ENCODE measurements at regions not wholly inside any gene's neighbourhood (a gene's known extent, or its start where the extent isn't known, plus 50 kb on each side); places are given as distances from the start of the nearest gene placed in this dataset.

DNA sequence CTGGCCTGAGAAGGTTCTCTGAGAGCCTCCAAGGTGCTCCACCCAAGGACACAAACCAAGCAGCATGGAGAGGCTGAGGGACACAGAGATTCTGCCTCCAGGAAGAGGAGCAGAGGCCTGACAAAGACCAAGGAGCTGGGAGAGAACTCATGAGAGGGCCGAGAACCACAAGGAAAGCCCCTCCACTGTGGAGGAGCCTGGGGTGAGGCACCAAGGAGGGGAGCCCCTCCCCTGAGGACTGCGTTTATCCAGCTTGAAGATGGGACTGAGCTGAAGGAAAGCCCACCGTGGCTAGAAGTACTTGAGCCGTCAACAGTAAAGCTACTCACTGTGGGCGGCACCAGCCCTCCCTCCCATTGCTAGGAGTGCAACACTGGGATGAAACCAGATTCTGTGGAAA is 63.1 kb upstream of the MEF2A start:
- Histone ChIP-seq H3K9ac (replicated peaks in 1 of 4; ENCODE audit: extremely low read depth in 1 of 4, low read depth in 3 of 4, low read length in 3 of 4) (no peak overlapping the region), H3K4me2 (ENCODE audit: insufficient read depth in 1 of 2, low read depth in 2 of 2, low read length in 2 of 2) (no peak overlapping the region), H3K9me3 (ENCODE audit: insufficient read depth in 2 of 2, low read depth in 1 of 2, low read length in 1 of 2) (no peaks in the 10 kb centered on the region), H3K79me2 (ENCODE audit: control insufficient read depth in 1 of 2, insufficient read depth in 2 of 2, low read length in 2 of 2) (no peaks in the 10 kb centered on the region), H3K4ac (replicated peaks; ENCODE audit: insufficient read length, low read depth, low read length) (no peak overlapping the region), H2BK12ac (ENCODE audit: low read depth, low read length) (no peak overlapping the region), H2BK20ac (ENCODE audit: low read length) (no peak overlapping the region), H2BK120ac (replicated peaks; ENCODE audit: low read depth, low read length) (no peak overlapping the region), H3K23ac (ENCODE audit: insufficient read length) (no peak overlapping the region), H3K79me1 (ENCODE audit: low read depth, low read length) (no peaks in the 10 kb centered on the region), H3K36me3 (ENCODE audit: control insufficient read depth in 2 of 4, insufficient read depth in 4 of 4, low read length in 3 of 4) (no peaks in the 10 kb centered on the region), H3K56ac (replicated peaks; ENCODE audit: insufficient read length, low read depth, low read length) (no peak overlapping the region), H2BK15ac (ENCODE audit: low read length) (no peak overlapping the region), H4K5ac (ENCODE audit: insufficient read length, low read depth, low read length) (no peak overlapping the region), H3K4me3 (ENCODE audit: extremely low read depth in 1 of 4, insufficient read depth in 2 of 4, low read depth in 3 of 4, low read length in 4 of 4) (no peak overlapping the region), H3K27me3 (replicated peaks in 1 of 4; ENCODE audit: control insufficient read depth in 3 of 4, extremely low read depth in 1 of 4, insufficient read depth in 3 of 4, low read length in 3 of 4) (no peaks in the 10 kb centered on the region), H3K27ac (ENCODE audit: low read depth, low read length) (no peak overlapping the region), H2AK5ac (ENCODE audit: low read depth, low read length) (no peak overlapping the region), H3K14ac (ENCODE audit: insufficient read length) (no peak overlapping the region), H4K91ac (replicated peaks; ENCODE audit: insufficient read length, low read length) (no peak overlapping the region), H4K20me1 (replicated peaks in 1 of 2; ENCODE audit: control insufficient read depth in 1 of 2, insufficient read depth in 2 of 2, low read length in 2 of 2) (no peaks in the 10 kb centered on the region), H4K8ac (ENCODE audit: extremely low read depth, insufficient read depth, low read length) (no peak overlapping the region), H3K23me2 (ENCODE audit: low read depth, low read length) (no peaks in the 10 kb centered on the region), H3K4me1 (replicated peaks in 1 of 4; ENCODE audit: control insufficient read depth in 3 of 4, insufficient read depth in 4 of 4, low read length in 3 of 4) (no peaks in the 10 kb centered on the region), H3K18ac (ENCODE audit: extremely low read depth, low read length) (no peak overlapping the region), H2AFZ (ENCODE audit: low read length) (no peak overlapping the region), H2BK5ac (ENCODE audit: low read depth, low read length) (no peak overlapping the region)
- POLR2A ChIA-PET (ENCODE audit: partially characterized antibody), result no interaction called here
- no peak for DNase-seq (ENCODE audit: low read depth in 1 of 2, low spot score in 2 of 2)
- CTCF ChIA-PET (ENCODE audit: partially characterized antibody), result interaction anchor here (0.5 to 2.1 kb wide), 5 partner anchors 9 to 218 kb away, joined by 3 to 5 read pairs (median 3); no protein-coding TSS in a partner anchor
- WGBS, 2 experiments (ENCODE audit: extremely low coverage in 1 of 2, insufficient coverage in 1 of 2, insufficient read length in 1 of 2, insufficient replicate concordance in 2 of 2, low coverage in 1 of 2, low lambda C conversion rate in 2 of 2, missing lambda C conversion rate in 1 of 2), result 92% methylated on average over 5 of the region's 5 CpGs; no CpG with 5 or more reads in 1 of the 2 experiments
- FAIRE-seq, result no peak
- no peak for TF ChIP-seq CEBPB (IDR thresholded peaks at IDR 0.05; ENCODE audit: low read depth, low read length)

Data from H1 (cell line).